HG03097 (cell line): ENCODE measurements at regions not wholly inside any gene's neighbourhood (a gene's known extent, or its start where the extent isn't known, plus 50 kb on each side); places are given as distances from the start of the nearest gene placed in this dataset.

Experiments used
- ATAC-seq: cut with Tn5 transposase; IDR thresholded peaks from one replicate; pipeline ENCODE4 v1.9.1; 2021; ENCODE audit not compliant: unreplicated experiment, low FRiP score

GRCh38 chr15:70318594-70319465 is 221.1 kb upstream of the TLE3 start:
- ATAC-seq, result peak; percentile 15

GRCh38 chr15:70316059-70316600 is 218.4 kb upstream of the TLE3 start:
- ATAC-seq, result no peak

- no peak for ATAC-seq
Measured at GRCh38 chr15:70315431-70315830, 217.7 kb upstream of the TLE3 start.

GRCh38 chr15:70314688-70315087 is 217.0 kb upstream of the TLE3 start:
- no peak for ATAC-seq

GRCh38 chr15:70314018-70314354 is 216.3 kb upstream of the TLE3 start:
- no peak for ATAC-seq

- no peak for ATAC-seq
Measured at GRCh38 chr15:70313099-70314017, 215.6 kb upstream of the TLE3 start.

GRCh38 chr15:70311821-70312220 is 214.1 kb upstream of the TLE3 start:
- ATAC-seq, result no peak

GRCh38 chr15:70309716-70310115 is 212.0 kb upstream of the TLE3 start:
- ATAC-seq, result no peak

GRCh38 chr15:70308735-70309434 is 211.2 kb upstream of the TLE3 start:
- ATAC-seq, result no peak

- peak; percentile 67 for ATAC-seq
Measured at GRCh38 chr15:70308011-70308734, 210.5 kb upstream of the TLE3 start.

GRCh38 chr15:70306582-70306981 is 208.9 kb upstream of the TLE3 start:
- ATAC-seq, result no peak

- no peak for ATAC-seq
Measured at GRCh38 chr15:70306081-70306480, 208.4 kb upstream of the TLE3 start.

GRCh38 chr15:70303981-70304380 is 206.3 kb upstream of the TLE3 start:
- no peak for ATAC-seq

GRCh38 chr15:70302360-70302759 is 204.6 kb upstream of the TLE3 start:
- no peak for ATAC-seq

- no peak for ATAC-seq
Measured at GRCh38 chr15:70301396-70301795, 203.7 kb upstream of the TLE3 start.

GRCh38 chr15:70299931-70300869 is 202.5 kb upstream of the TLE3 start:
- peak; percentile 92 for ATAC-seq

GRCh38 chr15:70297465-70298058 is 199.8 kb upstream of the TLE3 start:
- ATAC-seq, result no peak

- no peak for ATAC-seq
Measured at GRCh38 chr15:70294731-70295305, 197.1 kb upstream of the TLE3 start.
